ENCODE measurements at regions not wholly inside any gene's neighbourhood (a gene's known extent, or its start where the extent isn't known, plus 50 kb on each side); places are given as distances from the start of the nearest gene placed in this dataset.

DNA sequence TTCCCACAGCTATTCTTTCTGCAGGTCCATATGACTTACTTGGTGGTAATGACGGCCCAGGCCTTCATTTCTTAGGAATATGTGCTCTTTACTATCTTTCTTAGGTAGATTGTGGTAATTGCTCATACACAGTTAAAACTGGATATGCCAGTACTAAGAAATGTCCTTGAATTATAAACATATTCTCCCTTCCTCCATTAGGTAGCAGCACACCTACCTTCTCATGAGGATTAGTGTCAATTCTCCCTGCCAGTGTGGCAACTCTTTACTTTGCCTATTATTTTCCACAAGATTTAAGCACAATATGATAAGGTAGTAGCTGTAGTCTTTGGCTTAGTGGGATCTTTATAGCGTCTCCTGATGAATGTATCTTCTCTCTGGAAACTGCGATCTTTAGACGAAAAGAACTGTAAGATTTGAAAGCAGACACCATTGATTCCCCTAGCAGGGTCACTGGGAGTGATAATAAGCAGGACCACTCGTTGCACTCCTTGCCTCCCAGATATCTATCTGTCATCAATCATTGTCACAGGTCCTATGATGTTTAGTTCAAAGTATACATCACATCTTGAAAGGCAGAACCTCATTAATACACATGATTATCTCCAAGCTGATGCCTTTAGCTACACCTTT, 1240.7 kb downstream of the C4orf33 start:
- DNase-seq (ENCODE audit: low read depth) = no peak

DNA sequence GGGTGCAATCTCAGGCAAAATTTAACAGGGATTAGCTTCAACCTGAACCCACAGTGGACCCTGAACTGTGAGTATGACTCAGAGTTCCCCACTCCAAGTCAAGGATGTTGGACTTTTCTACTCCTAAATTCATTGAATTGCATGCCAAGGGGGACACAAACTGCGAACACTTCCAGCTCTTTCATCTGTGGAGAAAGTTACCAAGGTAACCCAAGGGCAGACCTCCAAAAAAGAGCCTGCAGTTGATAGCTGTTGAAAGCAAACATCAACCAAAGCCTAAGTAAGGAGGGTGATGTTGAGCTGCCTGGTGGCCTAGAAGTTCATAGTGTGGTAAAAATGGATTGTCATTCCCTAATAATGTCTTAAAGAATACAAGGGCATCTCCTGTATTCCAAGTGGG, 1242.9 kb downstream of the C4orf33 start:
- DNase-seq (ENCODE audit: low read depth) = no peak

DNA sequence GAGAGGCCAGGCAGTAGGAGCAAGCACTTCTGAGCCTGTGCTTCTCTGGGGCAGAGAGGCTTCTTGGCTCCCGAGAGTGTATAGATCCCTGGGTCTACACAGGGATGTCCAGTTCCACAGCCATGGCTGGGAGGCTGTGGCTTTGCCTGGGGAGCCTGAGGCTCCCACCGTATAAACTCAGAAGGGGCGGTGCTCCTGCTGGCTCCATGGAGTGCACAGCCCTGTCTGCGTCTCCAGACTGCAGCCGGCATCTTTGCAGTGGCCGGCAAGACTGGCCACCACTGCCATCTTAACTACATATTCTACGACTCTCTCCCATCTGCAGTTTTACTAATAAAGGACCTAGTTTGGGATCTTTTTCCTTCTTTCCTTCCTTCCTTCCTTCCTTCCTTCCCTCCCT, 1253.8 kb downstream of the C4orf33 start:
- DNase-seq (ENCODE audit: low read depth) = no peak

DNA sequence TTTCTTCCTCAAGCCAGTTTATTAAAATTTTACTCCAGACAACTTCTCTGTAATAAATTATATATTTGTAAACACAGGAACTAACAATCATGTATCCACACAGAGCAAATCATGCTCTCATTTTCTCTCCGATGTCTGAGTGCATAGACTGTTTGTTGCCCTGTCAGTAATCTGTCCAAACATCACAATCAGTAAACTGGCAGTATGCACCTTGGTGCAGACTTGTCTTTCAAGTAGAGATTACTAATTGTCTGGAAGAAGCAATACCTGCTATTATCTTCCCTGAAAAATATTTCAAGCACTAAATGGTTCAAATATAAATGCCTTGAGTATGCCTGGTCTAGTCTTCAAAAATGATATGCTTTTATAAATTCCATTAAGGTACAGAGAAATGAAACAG, 1260.9 kb downstream of the C4orf33 start:
- no peak for DNase-seq (ENCODE audit: low read depth)

DNA sequence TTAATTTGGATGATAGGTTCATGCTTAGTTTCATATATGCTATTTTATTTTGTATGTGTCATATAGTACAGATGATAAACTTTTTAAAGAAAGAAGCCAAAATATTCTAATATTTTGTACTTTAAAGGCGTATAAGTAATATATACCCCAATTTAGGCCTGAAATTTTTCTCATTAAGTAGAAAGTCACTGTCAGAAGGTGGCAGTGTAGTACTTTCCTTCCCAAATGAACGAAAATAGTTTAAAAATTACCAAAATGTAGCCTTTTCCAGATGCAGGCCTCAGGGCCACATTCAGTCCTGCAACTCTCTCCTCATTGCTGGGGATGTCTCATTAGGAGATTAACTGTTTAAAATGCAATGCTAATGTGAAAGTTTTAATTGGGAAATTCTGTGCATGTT, 1263.6 kb downstream of the C4orf33 start:
- no peak for DNase-seq (ENCODE audit: low read depth)

DNA sequence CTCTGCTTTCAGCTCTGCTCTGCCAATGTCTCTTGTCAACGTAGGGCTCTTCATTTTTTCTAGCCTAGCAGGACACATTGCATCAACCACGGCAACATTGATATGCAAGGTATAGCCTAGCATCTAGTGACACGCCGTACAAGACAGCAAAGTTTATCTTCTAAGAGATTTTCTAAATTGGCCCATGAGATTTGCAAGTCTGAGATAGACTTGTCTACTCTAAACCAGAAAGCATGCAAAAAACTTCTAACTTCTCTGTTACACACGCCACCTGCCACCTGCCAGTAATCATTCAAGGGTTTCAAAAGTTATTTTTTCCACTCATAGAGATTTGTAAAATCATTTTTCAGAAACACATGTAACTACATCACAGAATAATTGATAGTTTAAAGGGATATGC, 1265.7 kb downstream of the C4orf33 start:
- no peak for DNase-seq (ENCODE audit: low read depth)

DNA sequence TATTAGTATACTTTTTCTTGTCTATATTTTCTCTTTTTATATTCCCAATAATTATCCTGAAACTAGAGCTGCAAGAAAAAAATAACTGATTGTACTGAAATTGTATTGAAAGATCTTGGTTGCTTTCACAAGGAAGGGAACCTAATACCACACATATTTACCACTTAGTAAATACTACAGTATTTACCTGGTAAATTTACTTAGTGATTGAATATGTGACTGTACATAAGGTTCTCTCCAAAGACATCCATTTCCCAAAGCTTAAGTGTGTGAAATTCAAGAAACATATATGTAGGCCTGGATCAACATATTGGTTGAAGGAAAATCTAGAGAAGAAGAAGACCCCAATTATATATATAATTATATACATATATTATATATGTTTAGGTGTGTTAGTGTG, 1272.7 kb downstream of the C4orf33 start:
- no peak for DNase-seq (ENCODE audit: low read depth)

DNA sequence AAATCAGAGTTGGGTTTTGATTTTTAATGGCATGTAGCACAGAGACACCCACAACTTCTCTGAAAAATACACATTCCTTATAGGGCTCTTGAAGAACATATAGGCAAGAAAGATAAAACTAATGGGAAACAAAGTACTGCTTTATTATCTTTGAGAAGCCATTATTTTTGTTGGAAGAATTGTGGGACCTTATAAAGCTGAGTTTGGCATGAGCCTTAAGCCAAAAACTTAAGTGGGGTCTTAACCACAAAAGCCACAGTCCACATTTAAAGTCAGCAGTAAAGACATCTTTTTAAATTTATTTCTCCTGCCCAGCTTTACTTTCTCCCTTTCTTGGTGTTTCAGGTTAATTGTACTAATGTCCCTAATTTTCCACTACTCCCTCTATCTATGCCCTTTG, 1297.3 kb downstream of the C4orf33 start:
- DNase-seq (ENCODE audit: low read depth) = no peak

DNA sequence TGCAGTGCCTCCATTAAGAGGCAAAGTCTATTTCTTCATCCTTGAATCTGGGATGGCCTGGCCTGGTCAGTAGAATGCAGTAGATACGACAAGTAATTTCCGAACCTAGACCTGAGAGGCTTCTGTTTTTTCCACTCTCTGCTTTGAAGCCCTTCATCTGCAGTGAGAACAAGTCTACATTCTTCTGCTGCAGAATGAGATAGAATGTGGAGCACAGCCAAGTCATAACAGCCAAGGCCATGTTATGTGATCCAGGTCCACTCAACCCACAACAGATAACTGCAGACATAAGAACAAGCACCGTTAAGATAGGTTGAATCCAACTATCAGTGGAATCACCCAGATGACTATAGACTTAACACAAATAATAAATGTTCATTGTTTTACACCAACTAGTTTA, 1297.7 kb downstream of the C4orf33 start:
- no peak for DNase-seq (ENCODE audit: low read depth)

DNA sequence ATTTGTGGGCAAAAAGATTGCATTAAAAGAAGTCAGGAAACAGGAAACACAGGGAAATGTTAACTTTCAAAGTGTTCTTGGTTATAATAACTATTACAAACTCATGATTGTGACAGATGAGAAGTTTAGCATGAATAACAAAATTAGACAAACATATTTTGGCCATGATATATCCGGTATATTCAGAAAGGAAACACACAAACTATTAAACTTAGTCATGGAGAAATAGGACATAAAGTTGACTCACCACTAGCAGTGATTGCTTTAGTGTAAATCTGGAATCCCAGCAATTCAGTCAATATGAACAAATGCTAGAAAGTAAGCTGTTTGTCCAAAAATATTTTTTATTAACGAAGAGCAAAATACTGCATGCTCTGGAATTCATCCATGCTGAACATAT, 1299.9 kb downstream of the C4orf33 start:
- no peak for DNase-seq (ENCODE audit: low read depth)

DNA sequence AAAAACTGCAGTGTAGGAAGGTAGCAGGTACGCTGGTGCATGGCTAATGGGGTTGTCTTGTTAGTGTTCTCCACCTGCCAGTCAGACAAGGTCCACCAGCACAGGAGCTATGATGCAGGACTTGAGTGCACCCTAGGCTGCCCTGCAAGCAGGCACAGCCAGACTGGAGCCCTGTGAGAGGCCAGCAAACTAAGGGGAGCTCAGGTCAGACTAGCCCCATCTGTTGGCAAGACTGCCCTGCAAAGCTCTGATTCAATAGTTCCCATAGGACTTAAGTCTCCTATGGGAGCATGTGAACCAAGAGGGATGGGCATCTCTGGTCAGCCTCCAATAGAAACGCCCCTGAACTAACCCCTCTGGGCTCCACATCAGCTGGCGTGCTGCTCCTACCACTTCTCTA, 1307.3 kb downstream of the C4orf33 start:
- DNase-seq (ENCODE audit: low read depth) = no peak

DNA sequence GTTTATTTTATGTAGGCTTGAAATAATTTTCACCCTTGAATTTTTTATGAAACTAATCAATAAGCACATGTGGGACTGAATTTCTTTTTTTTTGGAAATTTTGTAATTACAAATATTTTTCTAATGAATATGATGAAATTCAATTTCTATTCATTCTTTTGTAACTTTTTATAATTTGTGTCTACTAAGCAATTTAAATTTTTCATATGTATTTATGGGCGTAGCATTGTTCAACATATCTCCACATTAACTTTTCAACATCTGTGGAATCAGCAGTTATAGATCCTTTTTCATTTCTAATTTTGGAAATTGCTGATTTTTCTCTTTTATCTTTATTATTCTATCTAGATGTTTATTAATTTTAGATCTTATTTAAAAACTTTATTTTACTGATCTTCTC, 1320.3 kb downstream of the C4orf33 start:
- DNase-seq (ENCODE audit: low read depth) = no peak

DNA sequence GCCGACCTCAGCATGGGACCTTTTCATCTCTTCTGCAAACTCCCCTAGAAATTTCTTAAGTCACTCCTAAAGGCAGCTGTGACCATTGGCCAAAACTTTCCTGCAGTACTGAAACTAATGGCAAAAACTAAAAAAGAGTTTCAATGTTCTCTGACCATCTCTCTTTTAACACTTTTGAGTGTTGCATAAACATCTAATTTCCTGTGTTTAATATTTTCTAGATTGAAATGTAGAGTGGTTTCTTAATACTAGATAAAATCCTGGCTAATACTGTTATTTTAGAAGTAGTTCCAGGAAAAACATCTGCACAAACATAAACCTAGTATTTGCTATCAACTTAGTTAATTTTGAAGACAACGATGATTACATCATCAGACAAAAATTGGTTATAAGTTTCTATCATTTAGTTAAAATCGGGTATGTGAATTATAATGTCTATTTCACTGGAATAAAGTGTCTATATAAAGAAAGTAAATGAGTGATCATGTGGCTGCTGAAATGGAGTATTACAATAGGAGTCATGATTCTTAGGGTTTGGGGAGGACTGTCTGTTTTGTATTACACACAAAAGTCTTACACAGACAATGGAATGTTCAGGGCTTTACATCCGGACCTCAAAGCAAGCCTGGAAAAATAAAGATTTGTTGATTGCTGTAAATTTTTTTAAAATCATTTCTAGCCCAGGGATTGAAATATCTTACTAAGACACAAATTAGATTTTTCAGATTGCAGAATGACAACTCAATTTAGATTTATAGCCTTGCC, 1323.4 kb downstream of the C4orf33 start:
- no peak for DNase-seq (ENCODE audit: low read depth)

DNA sequence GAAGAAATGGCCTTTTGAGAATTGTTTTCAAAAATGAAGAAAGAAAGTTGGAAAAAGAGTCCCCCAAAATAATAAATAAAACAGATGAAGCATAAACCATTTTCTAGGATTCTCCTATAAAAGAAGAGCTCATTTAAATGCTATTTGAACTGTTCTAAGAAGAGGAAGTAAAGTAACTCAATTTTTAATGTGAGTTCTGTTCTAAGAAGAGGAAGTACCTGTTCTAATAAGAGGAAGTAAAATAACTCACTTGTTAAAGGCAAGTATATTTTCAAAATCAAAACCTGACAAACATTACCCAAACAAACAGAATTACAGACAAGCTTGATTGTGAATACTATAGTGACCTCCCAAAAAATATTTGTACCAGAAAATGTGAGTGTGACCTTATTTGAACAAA, 1326.3 kb downstream of the C4orf33 start:
- no peak for DNase-seq (ENCODE audit: low read depth)

DNA sequence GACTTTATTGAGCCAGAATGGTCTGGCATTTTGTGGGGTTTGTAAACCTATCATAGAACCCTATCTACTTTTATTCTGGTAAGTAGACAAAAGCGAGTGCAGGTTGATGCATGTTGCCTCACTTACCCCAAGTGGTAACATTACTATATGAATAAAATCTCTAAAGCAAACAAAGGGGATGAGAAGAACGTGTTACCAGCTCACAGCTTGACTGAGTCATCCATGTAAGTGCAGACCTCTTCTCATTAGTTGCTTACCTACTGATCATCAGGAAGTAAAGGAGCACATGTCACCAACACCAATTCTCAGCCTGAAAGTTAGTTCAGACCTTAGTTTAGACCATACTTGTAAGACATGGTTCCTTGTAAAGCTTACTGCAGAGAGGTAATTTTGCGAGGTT, 1328.3 kb downstream of the C4orf33 start:
- no peak for DNase-seq (ENCODE audit: low read depth)

DNA sequence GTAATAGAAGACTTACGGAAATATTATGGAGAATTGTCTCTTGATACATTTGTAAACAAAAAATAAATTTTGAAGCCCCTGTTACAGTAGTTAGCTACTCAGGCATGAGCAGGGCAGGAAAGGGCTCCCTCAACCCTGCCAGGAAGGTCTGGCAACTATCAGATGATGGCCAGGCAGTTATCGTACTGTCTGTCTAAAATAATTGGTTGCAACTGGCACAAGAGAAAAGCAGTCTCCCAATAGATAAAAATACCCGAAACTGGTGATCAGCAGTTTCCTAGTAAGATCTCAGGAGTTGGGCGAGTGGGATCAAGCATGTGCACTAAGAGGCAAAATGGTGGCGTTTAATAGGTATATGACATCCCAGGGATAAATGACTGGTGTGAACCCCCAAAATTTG, 1336.3 kb downstream of the C4orf33 start:
- DNase-seq (ENCODE audit: low read depth) = no peak

DNA sequence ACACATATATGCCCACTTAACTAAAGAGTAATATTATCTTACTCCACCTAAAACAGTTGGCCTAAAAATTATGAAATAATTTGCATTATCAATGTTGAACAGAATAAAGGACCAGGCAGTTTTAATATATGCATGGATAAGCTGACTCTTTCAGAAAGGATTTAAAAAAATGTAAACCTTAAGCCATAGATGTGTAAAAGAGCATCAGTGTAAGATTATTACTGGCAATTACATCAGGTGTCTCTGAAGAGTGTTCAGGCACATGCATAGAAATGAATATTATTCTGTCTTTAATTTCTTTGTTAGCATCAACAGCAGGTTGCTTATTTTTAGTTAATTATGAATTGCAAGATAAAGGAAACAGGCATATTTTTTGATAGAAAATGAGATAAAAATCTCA, 1353.8 kb downstream of the C4orf33 start:
- DNase-seq (ENCODE audit: low read depth) = no peak

DNA sequence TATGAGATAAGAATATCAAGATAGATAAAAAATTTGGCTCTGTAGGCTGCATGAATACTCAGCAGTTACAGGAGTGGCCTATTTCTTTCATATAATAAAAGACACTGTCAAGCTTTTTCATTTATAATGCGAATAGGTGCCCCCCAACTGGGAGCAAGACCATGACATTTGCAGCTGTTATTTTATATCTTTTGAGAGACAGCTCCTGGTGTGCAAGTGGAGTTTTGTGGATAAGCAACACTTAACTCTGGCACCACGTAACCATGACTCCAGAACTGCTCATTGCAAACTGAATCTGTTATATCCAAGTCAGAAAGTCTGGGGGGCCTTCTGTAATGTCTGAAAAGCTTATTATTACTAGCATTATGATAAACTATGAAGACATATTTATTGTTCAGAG, 1372.4 kb downstream of the C4orf33 start:
- no peak for DNase-seq (ENCODE audit: low read depth)

DNA sequence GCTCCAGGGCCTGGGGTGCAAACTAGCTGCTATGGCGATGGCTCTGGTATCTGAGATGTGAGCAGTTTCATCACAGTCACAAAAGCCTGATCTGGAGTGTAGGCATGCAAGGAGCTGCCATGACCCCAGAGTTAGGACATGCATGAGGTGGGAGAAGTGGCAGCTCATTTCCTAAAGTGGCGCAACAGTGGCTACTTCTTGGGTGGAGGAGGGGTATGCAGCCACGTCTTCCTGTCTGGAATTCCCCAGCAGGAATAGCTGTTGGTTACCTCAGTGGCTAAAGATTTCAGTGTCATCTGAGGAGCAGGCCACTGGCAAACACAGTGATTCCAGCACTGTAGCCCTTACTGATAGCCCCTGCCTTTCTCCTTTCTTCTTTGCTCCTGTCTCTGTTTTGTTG, 1382.5 kb downstream of the C4orf33 start:
- no peak for DNase-seq (ENCODE audit: low read depth)

DNA sequence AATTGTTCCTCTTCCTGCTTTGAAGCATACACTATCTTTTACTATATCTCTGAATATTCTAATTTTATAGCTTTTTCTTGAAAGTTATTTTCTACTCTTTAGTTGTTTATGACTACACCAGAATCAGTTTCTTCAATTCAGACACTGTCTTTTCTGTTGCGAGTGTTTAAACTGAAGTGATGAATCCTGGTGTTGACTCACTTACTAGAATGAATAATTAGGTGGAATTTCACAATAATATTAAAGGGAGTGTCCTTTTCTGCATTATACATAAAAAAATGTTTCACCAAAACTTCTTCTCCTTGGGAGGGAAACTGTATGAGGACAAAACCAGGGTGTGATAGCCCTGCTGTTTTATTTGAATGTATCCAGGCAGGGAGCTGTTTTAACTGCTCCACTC, 1383.1 kb downstream of the C4orf33 start:
- DNase-seq (ENCODE audit: low read depth) = no peak

DNA sequence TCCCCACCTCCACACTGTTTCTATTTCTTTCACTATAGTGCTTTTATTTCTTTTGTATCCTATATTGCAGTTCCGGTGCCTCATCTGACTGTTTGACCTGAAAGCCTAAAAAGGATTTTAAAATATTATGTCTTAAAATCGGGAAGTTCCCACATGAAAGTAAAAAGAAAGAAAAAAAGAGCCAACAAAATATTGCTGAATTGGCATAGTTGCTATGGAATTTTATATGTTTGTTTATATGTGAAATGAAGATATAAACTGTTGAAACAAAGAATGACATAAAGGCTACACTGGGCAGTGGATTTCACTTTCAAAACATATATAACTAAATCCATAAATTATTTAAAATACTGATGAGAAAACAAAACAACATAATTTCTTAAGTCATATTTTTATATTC, 1383.7 kb downstream of the C4orf33 start:
- no peak for DNase-seq (ENCODE audit: low read depth)

DNA sequence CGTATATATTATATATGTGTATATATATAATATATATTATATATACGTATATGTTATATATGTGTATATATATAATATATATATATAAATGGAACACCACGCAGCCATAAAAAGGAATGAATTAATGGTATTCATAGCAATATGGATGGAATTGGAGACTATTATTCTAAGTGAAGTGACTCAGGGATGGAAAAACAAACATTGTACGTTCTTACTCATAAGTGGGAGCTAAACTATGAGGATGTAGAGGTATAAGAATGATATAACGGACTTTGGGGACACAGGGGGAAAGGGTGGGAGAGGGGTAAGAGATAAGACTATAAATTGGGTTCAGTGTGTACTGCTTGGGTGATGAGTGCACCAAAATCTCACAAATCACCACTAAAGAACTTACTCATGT, 1388.9 kb downstream of the C4orf33 start:
- no peak for DNase-seq (ENCODE audit: low read depth)

DNA sequence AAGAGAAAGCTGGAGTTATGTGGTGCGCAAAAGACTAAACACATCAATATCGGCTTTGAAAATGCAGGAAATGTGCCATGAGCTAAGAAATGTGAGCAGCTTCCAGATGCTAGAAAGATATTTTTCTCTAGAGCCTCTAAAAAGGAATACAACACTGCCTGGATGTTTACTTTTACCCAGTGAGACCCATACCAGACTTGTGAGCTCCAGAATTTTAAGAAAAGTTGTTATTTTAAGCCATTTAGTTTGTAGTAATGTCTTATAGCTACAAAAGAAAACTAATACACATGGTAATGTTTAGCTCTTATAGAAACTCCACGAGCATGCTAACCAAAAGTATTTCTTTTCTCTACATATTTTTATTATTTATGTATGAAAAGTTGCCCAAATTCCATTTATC, 1389.4 kb downstream of the C4orf33 start:
- DNase-seq (ENCODE audit: low read depth) = no peak

DNA sequence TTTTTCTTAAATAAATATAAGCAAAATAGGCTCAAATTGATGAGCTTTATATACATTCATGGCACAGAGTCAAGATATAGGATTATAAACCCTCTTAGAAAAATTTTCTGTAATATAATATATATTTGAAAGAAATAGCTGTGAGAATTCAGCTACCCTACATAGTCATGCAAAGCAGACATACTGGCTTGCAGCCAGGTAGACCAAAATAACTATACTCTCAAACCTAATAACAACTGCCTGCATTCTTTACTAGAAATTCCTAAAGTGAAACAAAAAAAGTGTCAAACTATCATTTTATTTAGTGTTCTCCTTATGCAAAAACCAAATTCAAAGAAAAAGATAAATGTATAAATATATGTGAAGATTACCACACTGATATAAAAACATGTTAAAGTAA, 1390.2 kb downstream of the C4orf33 start:
- no peak for DNase-seq (ENCODE audit: low read depth)

All from T-helper 22 cell (primary cell).